IPS DF 6.9 (cell line): ENCODE measurements at regions not wholly inside any gene's neighbourhood (a gene's known extent, or its start where the extent isn't known, plus 50 kb on each side); places are given as distances from the start of the nearest gene placed in this dataset.

Experiments used
- DNase-seq: peaks from one replicate; pipeline ENCODE4 v3.0.0-alpha.2; 2013; ENCODE audit warnings: low read depth, low spot score
- H3K27ac ChIP-seq: one replicate; pipeline ENCODE4 v1.5.1; 2013; ENCODE audit warnings: low read length, control low read depth
- H3K27me3 ChIP-seq: 2 replicates; pipeline ENCODE4 v1.6.1; 2013; ENCODE audit warnings: mild to moderate bottlenecking, low read length; ENCODE audit not compliant: control insufficient read depth, insufficient read depth
- H3K36me3 ChIP-seq: 2 replicates; pipeline ENCODE4 v1.6.1; 2013; ENCODE audit warnings: low read length; ENCODE audit not compliant: control insufficient read depth, insufficient read depth
- H3K4me1 ChIP-seq: 2 replicates; pipeline ENCODE4 v1.6.1; 2013; ENCODE audit warnings: low read length; ENCODE audit not compliant: control insufficient read depth, insufficient read depth
- H3K4me3 ChIP-seq: 2 replicates; pipeline ENCODE4 v1.5.1; 2013; ENCODE audit warnings: mild to moderate bottlenecking, low read length
- H3K9me3 ChIP-seq: 2 replicates; pipeline ENCODE4 v1.6.1; 2013; ENCODE audit warnings: low read length, inconsistent platforms; ENCODE audit not compliant: control insufficient read depth, insufficient read depth
- WGBS: extraction: QIAGEN DNeasy Blood & Tissue Kit; methylation state at CpG from one replicate; pipeline ENCODE4 v1.1.7; 2013; ENCODE audit warnings: mixed read lengths, missing lambda C conversion rate; ENCODE audit not compliant: insufficient read length, insufficient coverage; 5-methylcytosine and 5-hydroxymethylcytosine counted together

- no peaks in the 10 kb centered on the region for H3K36me3 ChIP-seq
- H3K4me3 ChIP-seq, result no peak overlapping the region
- WGBS, result no CpG with 5 or more reads among the region's 3 CpGs
- no peaks in the 10 kb centered on the region for H3K27me3 ChIP-seq
- no peaks in the 10 kb centered on the region for H3K9me3 ChIP-seq
- no peak overlapping the region for H3K27ac ChIP-seq
- no peaks in the 10 kb centered on the region for H3K4me1 ChIP-seq
- no peak for DNase-seq
Measured at GRCh38 chr6:88458662-88459061, 292.5 kb upstream of the CNR1 start.

GRCh38 chr6:88456221-88456859, 290.2 kb upstream of the CNR1 start:
- no peaks in the 10 kb centered on the region for H3K4me1 ChIP-seq
- no peaks in the 10 kb centered on the region for H3K9me3 ChIP-seq
- H3K4me3 ChIP-seq, result no peak overlapping the region
- WGBS, result no CpG with 5 or more reads among the region's 1 CpG
- H3K27me3 ChIP-seq, result no peaks in the 10 kb centered on the region
- DNase-seq, result no peak
- no peak overlapping the region for H3K27ac ChIP-seq
- no peaks in the 10 kb centered on the region for H3K36me3 ChIP-seq

DNA sequence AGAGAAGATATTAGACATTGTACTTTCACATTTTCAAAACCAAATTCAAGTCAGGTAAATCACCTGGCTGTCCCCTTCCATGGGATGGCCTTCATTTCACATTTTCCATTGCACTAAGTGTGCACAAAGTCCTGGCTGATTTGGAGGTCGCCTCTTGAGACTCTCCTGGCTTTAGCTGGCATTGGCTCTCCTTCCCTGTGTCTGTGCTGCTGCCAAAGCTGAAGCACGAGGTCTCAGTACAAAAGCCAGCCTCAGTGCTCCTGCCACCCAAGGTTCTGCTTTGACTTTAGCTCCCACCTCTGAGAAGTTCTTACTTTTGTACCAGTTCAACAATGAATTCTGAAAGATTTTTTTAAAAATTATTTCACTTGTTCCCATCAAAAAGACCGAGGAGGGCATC, 289.2 kb upstream of the CNR1 start:
- Histone ChIP-seq H3K36me3 (no peaks in the 10 kb centered on the region), H3K27me3 (no peaks in the 10 kb centered on the region), H3K4me1 (no peaks in the 10 kb centered on the region), H3K9me3 (no peaks in the 10 kb centered on the region), H3K4me3 (no peak overlapping the region), H3K27ac (no peak overlapping the region)
- DNase-seq, result no peak
- no CpG with 5 or more reads among the region's 3 CpGs for WGBS

GRCh38 chr6:88454658-88455057, 288.5 kb upstream of the CNR1 start:
- no CpG with 5 or more reads among the region's 2 CpGs for WGBS
- Histone ChIP-seq H3K9me3 (no peaks in the 10 kb centered on the region), H3K27ac (no peak overlapping the region), H3K27me3 (no peaks in the 10 kb centered on the region), H3K36me3 (no peaks in the 10 kb centered on the region), H3K4me3 (no peak overlapping the region), H3K4me1 (no peaks in the 10 kb centered on the region)
- no peak for DNase-seq

- DNase-seq, result no peak
- Histone ChIP-seq H3K27ac (no peak overlapping the region), H3K36me3 (no peaks in the 10 kb centered on the region), H3K4me1 (no peaks in the 10 kb centered on the region), H3K4me3 (no peak overlapping the region), H3K9me3 (no peaks in the 10 kb centered on the region; the same call in 1 of the 2 replicates), H3K27me3 (no peaks in the 10 kb centered on the region)
- WGBS, result no CpG with 5 or more reads among the region's 3 CpGs
Measured at GRCh38 chr6:88449770-88450169, 283.6 kb upstream of the CNR1 start.

DNA sequence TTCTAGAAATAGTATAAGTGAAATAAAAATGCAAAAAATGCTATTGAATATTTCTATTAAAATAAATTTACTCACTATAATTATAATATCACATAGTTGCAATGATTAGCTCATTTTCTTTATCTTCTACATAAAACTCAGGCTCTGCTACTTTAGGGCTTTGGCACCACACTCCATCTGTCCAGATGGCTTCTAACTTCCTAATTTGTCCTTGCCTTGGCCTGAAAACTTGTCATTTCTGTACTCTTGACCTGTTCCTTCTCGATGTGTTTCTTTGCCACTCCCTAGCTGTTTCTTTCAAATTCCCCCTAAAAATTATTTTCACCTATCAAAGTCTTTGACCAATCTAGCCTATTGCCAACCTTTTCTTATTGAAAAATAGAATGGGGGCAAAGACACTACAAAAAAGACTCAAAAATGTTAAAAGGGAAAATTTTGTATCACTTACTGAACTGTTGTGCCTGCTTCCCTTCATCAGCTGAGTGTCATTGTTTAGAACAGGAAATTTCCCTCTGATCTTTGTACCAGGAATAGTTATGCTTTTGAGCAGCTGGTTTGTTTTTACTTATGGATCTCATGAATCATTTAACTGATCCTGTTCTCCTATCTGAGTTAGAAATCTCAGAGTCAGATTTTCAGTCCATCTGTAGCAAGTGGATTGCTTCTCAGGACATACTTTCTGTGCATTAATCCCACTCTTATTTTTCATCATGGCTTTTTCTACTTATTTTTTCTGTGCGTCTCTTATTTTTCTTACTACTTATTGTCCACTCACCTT, 279.2 kb upstream of the CNR1 start:
- no peaks in the 10 kb centered on the region; the same call in 1 of the 2 replicates for H3K9me3 ChIP-seq
- H3K27me3 ChIP-seq, result no peaks in the 10 kb centered on the region
- no peak overlapping the region for H3K4me3 ChIP-seq
- DNase-seq, result no peak
- WGBS, result no CpG with 5 or more reads among the region's 2 CpGs
- no peaks in the 10 kb centered on the region for H3K4me1 ChIP-seq
- H3K36me3 ChIP-seq, result no peaks in the 10 kb centered on the region
- H3K27ac ChIP-seq, result no peak overlapping the region

DNA sequence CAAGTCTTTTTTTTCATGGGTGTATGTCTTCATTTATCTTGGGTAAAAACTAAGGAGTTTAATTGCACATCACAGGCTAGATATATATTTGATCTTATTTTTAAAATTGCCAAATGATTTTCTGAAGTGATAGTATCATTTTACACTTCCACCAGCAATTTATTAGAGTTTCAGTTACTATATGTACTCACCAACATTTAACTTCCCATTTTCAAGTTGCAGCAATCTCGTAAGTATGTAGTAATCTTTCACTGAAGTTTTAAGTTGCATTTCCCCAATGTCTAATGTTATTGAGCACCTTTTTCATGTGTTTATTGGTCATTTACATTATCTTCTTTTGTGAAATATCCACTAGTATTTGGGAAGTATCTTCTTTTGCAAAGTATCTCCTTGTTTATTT, 277.4 kb upstream of the CNR1 start:
- WGBS, result no CpG with 5 or more reads among the region's 1 CpG
- Histone ChIP-seq H3K9me3 (no peaks in the 10 kb centered on the region; the same call in 1 of the 2 replicates), H3K4me3 (no peak overlapping the region), H3K4me1 (no peaks in the 10 kb centered on the region), H3K27ac (no peak overlapping the region), H3K36me3 (no peaks in the 10 kb centered on the region), H3K27me3 (no peaks in the 10 kb centered on the region)
- no peak for DNase-seq

DNA sequence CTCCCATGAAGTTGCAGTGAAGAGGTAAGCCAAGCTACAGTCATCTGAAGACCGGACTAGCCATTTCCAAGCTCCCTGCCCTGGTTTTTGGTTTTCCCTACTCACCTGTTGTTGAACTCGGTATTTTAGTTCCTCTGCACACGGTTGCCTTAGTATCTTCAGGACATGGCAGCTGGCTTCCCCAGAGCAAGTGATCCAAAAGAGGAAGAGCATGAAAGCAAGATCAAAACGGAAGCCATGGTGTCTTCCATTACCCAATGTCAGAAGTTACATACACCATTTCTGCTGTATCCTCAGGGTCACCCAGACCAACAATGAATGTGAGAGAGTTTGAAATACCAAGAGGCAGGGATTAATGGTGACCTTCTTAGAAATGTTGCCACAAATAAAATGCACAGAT, 276.6 kb upstream of the CNR1 start:
- no peaks in the 10 kb centered on the region; the same call in 1 of the 2 replicates for H3K9me3 ChIP-seq
- WGBS, result no CpG with 5 or more reads among the region's 4 CpGs
- no peak overlapping the region for H3K27ac ChIP-seq
- H3K4me1 ChIP-seq, result no peaks in the 10 kb centered on the region
- no peaks in the 10 kb centered on the region for H3K36me3 ChIP-seq
- no peaks in the 10 kb centered on the region for H3K27me3 ChIP-seq
- no peak overlapping the region for H3K4me3 ChIP-seq
- DNase-seq, result no peak

- Histone ChIP-seq H3K27ac (no peak overlapping the region), H3K27me3 (no peaks in the 10 kb centered on the region), H3K9me3 (no peaks in the 10 kb centered on the region), H3K36me3 (no peaks in the 10 kb centered on the region), H3K4me3 (no peak overlapping the region), H3K4me1 (no peaks in the 10 kb centered on the region)
- WGBS, result no CpG with 5 or more reads among the region's 4 CpGs
- no peak for DNase-seq
Measured at GRCh38 chr6:88441346-88441745, 275.2 kb upstream of the CNR1 start.

GRCh38 chr6:88428068-88428467, 261.9 kb upstream of the CNR1 start:
- Histone ChIP-seq H3K4me1 (no peaks in the 10 kb centered on the region), H3K27me3 (no peaks in the 10 kb centered on the region), H3K27ac (no peak overlapping the region), H3K36me3 (no peaks in the 10 kb centered on the region), H3K4me3 (no peak overlapping the region), H3K9me3 (no peaks in the 10 kb centered on the region)
- no CpG with 5 or more reads among the region's 1 CpG for WGBS
- no peak for DNase-seq

DNA sequence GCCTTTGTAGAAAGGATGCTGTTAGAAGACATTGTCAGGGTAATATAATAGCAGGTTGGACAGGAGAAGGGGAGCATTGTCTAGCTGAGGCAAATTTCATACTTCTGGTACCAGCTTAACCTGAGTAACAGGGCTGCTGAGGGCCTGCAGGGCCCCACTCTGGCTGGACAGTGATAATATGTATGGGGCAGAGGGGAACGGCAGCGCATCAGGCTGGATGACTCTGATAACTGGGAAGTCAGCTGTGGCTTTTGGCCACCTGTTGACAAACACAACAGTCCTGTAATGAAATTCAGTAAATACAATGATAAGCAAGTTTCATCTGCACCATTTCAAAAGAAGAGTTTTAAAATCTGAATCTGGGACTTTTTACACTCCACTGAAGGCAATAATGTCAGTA, 259.9 kb upstream of the CNR1 start:
- WGBS, result no CpG with 5 or more reads among the region's 2 CpGs
- no peak overlapping the region for H3K27ac ChIP-seq
- no peaks in the 10 kb centered on the region for H3K27me3 ChIP-seq
- H3K36me3 ChIP-seq, result no peaks in the 10 kb centered on the region
- H3K9me3 ChIP-seq, result no peaks in the 10 kb centered on the region
- no peak overlapping the region for H3K4me3 ChIP-seq
- no peaks in the 10 kb centered on the region for H3K4me1 ChIP-seq
- DNase-seq, result no peak
